Spleen (tissue), 11 donors: ENCODE measurements at regions not wholly inside any gene's neighbourhood (a gene's known extent, or its start where the extent isn't known, plus 50 kb on each side); places are given as distances from the start of the nearest gene placed in this dataset.

Experiments
- DNase-seq: peaks from one replicate; pipeline ENCODE4 v3.0.0-alpha.2; 2020
- H3K27ac ChIP-seq, 8 donors: fragments of 200-600 bp; sonication (generic) in 7 of 8; 1 replicate in 4 of 8; 2 replicates in 4 of 8; pipeline versions ENCODE4 v1.5.0 to v1.8.0; 2016 to 2021; ENCODE audit warnings: inconsistent platforms in 4 of 8, mild to moderate bottlenecking in 4 of 8, moderate library complexity in 1 of 8
- H3K27me3 ChIP-seq, 7 donors: fragments of 200-600 bp; sonication (generic) in 6 of 7; replicated peaks in 1 of 7; 1 replicate in 4 of 7; 2 replicates in 3 of 7; pipeline versions ENCODE4 v1.5.0 to v1.8.0; 2016 to 2021; ENCODE audit warnings: inconsistent platforms in 3 of 7, mild to moderate bottlenecking in 1 of 7
- H3K36me3 ChIP-seq, 6 donors: fragments of 200-600 bp; sonication (generic) in 5 of 6; 1 replicate in 4 of 6; 2 replicates in 2 of 6; pipeline versions ENCODE4 v1.5.0 to v1.8.0; 2016 to 2021; ENCODE audit warnings: inconsistent platforms in 2 of 6
- H3K4me1 ChIP-seq, 6 donors: fragments of 200-600 bp; sonication (generic) in 5 of 6; 1 replicate in 3 of 6; 2 replicates in 3 of 6; pipeline versions ENCODE4 v1.5.0 to v1.8.0; 2016 to 2021; ENCODE audit warnings: inconsistent platforms in 3 of 6
- H3K4me3 ChIP-seq, 8 donors: fragments of 200-600 bp; sonication (generic) in 7 of 8; 1 replicate in 4 of 8; 2 replicates in 4 of 8; pipeline versions ENCODE4 v1.5.0 to v1.8.0; 2016 to 2021; ENCODE audit warnings: inconsistent platforms in 4 of 8, mild to moderate bottlenecking in 4 of 8, moderate library complexity in 2 of 8
- H3K9me3 ChIP-seq, 8 donors: fragments of 200-600 bp; sonication (generic) in 7 of 8; 1 replicate in 4 of 8; 2 replicates in 4 of 8; pipeline versions ENCODE4 v1.5.0 to v1.8.0; 2016 to 2021; ENCODE audit warnings: inconsistent platforms in 4 of 8
- CTCF ChIP-seq, 11 experiments: fragments of 200-600 bp in 7 of 11; fragments of 450-650 bp in 4 of 11; sonication (generic) in 4 of 11; IDR thresholded peaks in 8 of 11; conservative IDR thresholded peaks in 3 of 11; 1 replicate in 7 of 11; 2 replicates in 4 of 11; pipeline versions ENCODE4 v1.4.0 to v1.8.0; 2016 to 2021; ENCODE audit warnings: antibody characterized with exemption in 11 of 11, inconsistent platforms in 4 of 11, mild to moderate bottlenecking in 1 of 11
- POLR2A ChIP-seq, 3 donors: fragments of 450-650 bp; IDR thresholded peaks; one replicate each; pipeline ENCODE4 v1.5.1; 2017; ENCODE audit warnings: antibody characterized with exemption in 3 of 3, mild to moderate bottlenecking in 1 of 3
- POLR2AphosphoS5 ChIP-seq, 3 donors: sonication (generic); formaldehyde crosslinking; IDR thresholded peaks; one replicate each; pipeline ENCODE4 v1.5.1; 2017; ENCODE audit warnings: antibody characterized with exemption in 3 of 3
- WGBS, 5 donors: extraction: QIAGEN DNeasy Blood & Tissue Kit in 3 of 5; methylation state at CpG; one replicate each; pipeline versions ENCODE4 v1.1.5 to v1.1.7; 2013 to 2018; 5-methylcytosine and 5-hydroxymethylcytosine counted together
- intact Hi-C: fragments of 100-400 bp; cut with DNase I; formaldehyde crosslinking; loops from one replicate; pipeline ENCODE4 v1.15.0; 2023; ENCODE audit warnings: low total_unique reads
- donor health status: healthy with polysubstance abuse.
- donor health status: DM: no; HTN: no; CAD: no; lungs with moderate emphysema.
- donor health status: DM: no; HTN: no; CAD: no.
- donor health status: Bipolar disorder and iron deficiency.
- donor health status: healthy.
- donor health status: DM: no; HTN: no; CAD: no.
- donor health status: DM: yes; HTN: yes; CAD: no.

GRCh38 chr6:168773788-168774187 lies 332.8 kb downstream of the SMOC2 start:
- Histone ChIP-seq H3K4me3 (no peak overlapping the region), H3K4me1 (no peaks in the 10 kb centered on the region), H3K36me3 (no peaks in the 10 kb centered on the region), H3K27me3 (peaks cover 0 to 9% (median 0%) of the 10 kb centered on the region in 7 donors), H3K27ac (no peak overlapping the region), H3K9me3 (peaks cover 0 to 66% (median 51%) of the 10 kb centered on the region in 8 donors)
- no peak for DNase-seq
- TF ChIP-seq CTCF (IDR thresholded peaks at IDR 0.05 in 8 of 11, conservative IDR thresholded peaks at IDR 0.05 in 3 of 11) (no peak), POLR2AphosphoS5 (IDR thresholded peaks at IDR 0.05) (no peak), POLR2A (IDR thresholded peaks at IDR 0.05) (no peak)
- intact Hi-C loops, result no loop called here

GRCh38 chr6:168765752-168766151 lies 324.8 kb downstream of the SMOC2 start:
- TF ChIP-seq POLR2AphosphoS5 (IDR thresholded peaks at IDR 0.05) (no peak), POLR2A (IDR thresholded peaks at IDR 0.05) (no peak), CTCF (IDR thresholded peaks at IDR 0.05 in 8 of 11, conservative IDR thresholded peaks at IDR 0.05 in 3 of 11) (no peak)
- intact Hi-C loops, result no loop called here
- Histone ChIP-seq H3K4me3 (no peak overlapping the region), H3K4me1 (no peaks in the 10 kb centered on the region), H3K36me3 (no peaks in the 10 kb centered on the region), H3K27ac (no peak overlapping the region), H3K27me3 (no peaks in the 10 kb centered on the region), H3K9me3 (peaks cover 0 to 24% (median 19%) of the 10 kb centered on the region in 8 donors)
- DNase-seq, result no peak
- 0 to 65% (median 41%) methylated on average over 1 of the region's 1 CpG for WGBS, 5 donors

GRCh38 chr6:168756009-168756634 lies 315.1 kb downstream of the SMOC2 start:
- no peaks in the 10 kb centered on the region for H3K36me3 ChIP-seq
- no peak overlapping the region for H3K4me3 ChIP-seq
- no peak for DNase-seq
- 80 to 94% (median 92%) methylated on average over 3 of the region's 3 CpGs for WGBS, 5 donors
- no peak overlapping the region for H3K27ac ChIP-seq
- intact Hi-C loops, result no loop called here
- TF ChIP-seq CTCF (IDR thresholded peaks at IDR 0.05 in 8 of 11, conservative IDR thresholded peaks at IDR 0.05 in 3 of 11), result no peak
- no peak for TF ChIP-seq POLR2A (IDR thresholded peaks at IDR 0.05)
- TF ChIP-seq POLR2AphosphoS5 (IDR thresholded peaks at IDR 0.05), result no peak
- H3K27me3 ChIP-seq, result peaks cover 0 to 7% (median 0%) of the 10 kb centered on the region in 7 donors
- H3K4me1 ChIP-seq, result no peaks in the 10 kb centered on the region
- peaks cover 0 to 5% (median 0%) of the 10 kb centered on the region in 8 donors for H3K9me3 ChIP-seq

- H3K4me1 ChIP-seq, result no peaks in the 10 kb centered on the region
- TF ChIP-seq POLR2A (IDR thresholded peaks at IDR 0.05), result no peak
- no peak for TF ChIP-seq CTCF (IDR thresholded peaks at IDR 0.05 in 8 of 11, conservative IDR thresholded peaks at IDR 0.05 in 3 of 11)
- TF ChIP-seq POLR2AphosphoS5 (IDR thresholded peaks at IDR 0.05), result no peak
- WGBS, 5 donors, result 48 to 75% (median 72%) methylated on average over 1 of the region's 1 CpG
- DNase-seq, result no peak
- no peak overlapping the region for H3K4me3 ChIP-seq
- intact Hi-C loops, result no loop called here
- no peaks in the 10 kb centered on the region for H3K27me3 ChIP-seq
- H3K36me3 ChIP-seq, result no peaks in the 10 kb centered on the region
- H3K27ac ChIP-seq, result no peak overlapping the region
- peaks cover 0 to 13% (median 0%) of the 10 kb centered on the region in 8 donors for H3K9me3 ChIP-seq
Measured at GRCh38 chr6:168746643-168747042, 305.7 kb downstream of the SMOC2 start.
